ENCODE measurements at regions not wholly inside any gene's neighbourhood (a gene's known extent, or its start where the extent isn't known, plus 50 kb on each side); places are given as distances from the start of the nearest gene placed in this dataset.

GRCh38 chr10:59580026-59580863 is 129.4 kb downstream of the SLC16A9 start:
- Histone ChIP-seq H3K9ac (ENCODE audit: low read length) (peak overlapping the region; percentile 4), H3K9me3 (ENCODE audit: low read length) (no peaks in the 10 kb centered on the region)
- TF ChIP-seq MXI1 (conservative IDR thresholded peaks at IDR 0.05; ENCODE audit: poor library complexity, severe bottlenecking), result peak; percentile 21
- peak; percentile 95 for TF ChIP-seq SMC3 (conservative IDR thresholded peaks at IDR 0.05; ENCODE audit: poor library complexity)
- peak; percentile 90 for TF ChIP-seq CTCF (IDR thresholded peaks at IDR 0.05; ENCODE audit: poor library complexity, severe bottlenecking)
- TF ChIP-seq EP300 (conservative IDR thresholded peaks at IDR 0.05; ENCODE audit: poor library complexity, severe bottlenecking), result peak; percentile 47
- TF ChIP-seq POLR2AphosphoS5 (IDR thresholded peaks at IDR 0.05), result no peak
- TF ChIP-seq RAD21 (conservative IDR thresholded peaks at IDR 0.05), result peak; percentile 96

GRCh38 chr10:59578741-59579140 is 130.9 kb downstream of the SLC16A9 start:
- no peaks in the 10 kb centered on the region for H3F3A ChIP-seq (ENCODE audit: insufficient read depth, low read length, poor library complexity, severe bottlenecking)

More at GRCh38 chr10:59580026-59580863, 129.4 kb downstream of the SLC16A9 start:
- Histone ChIP-seq H2AFZ (ENCODE audit: low read depth, low read length) (no peak overlapping the region), H3K27ac (ENCODE audit: low read length) (peak overlapping the region; percentile 53), H3K4me3 (ENCODE audit: low read length) (no peak overlapping the region), H3K9me2 (ENCODE audit: insufficient read depth, low read length) (no peaks in the 10 kb centered on the region), H4K20me1 (ENCODE audit: insufficient read depth) (no peaks in the 10 kb centered on the region), H3F3A (ENCODE audit: insufficient read depth, low read length, poor library complexity, severe bottlenecking) (no peaks in the 10 kb centered on the region), H3K36me3 (ENCODE audit: insufficient read depth, low read length) (no peaks in the 10 kb centered on the region), H3K27me3 (ENCODE audit: insufficient read depth, low read depth, low read length) (no peaks in the 10 kb centered on the region), H3K4me2 (ENCODE audit: low read length) (peak overlapping the region; percentile 38), H3K79me2 (replicated peaks; ENCODE audit: insufficient read depth, low read length) (no peaks in the 10 kb centered on the region)

More at GRCh38 chr10:59578741-59579140, 130.9 kb downstream of the SLC16A9 start:
- Histone ChIP-seq H3K36me3 (ENCODE audit: insufficient read depth, low read length) (no peaks in the 10 kb centered on the region), H3K27ac (ENCODE audit: low read length) (no peak overlapping the region), H3K27me3 (ENCODE audit: insufficient read depth, low read depth, low read length) (no peaks in the 10 kb centered on the region), H3K4me3 (ENCODE audit: low read length) (no peak overlapping the region), H3K9me2 (ENCODE audit: insufficient read depth, low read length) (no peaks in the 10 kb centered on the region), H3K9ac (ENCODE audit: low read length) (no peak overlapping the region), H4K20me1 (ENCODE audit: insufficient read depth) (no peaks in the 10 kb centered on the region), H2AFZ (ENCODE audit: low read depth, low read length) (no peak overlapping the region), H3K79me2 (replicated peaks; ENCODE audit: insufficient read depth, low read length) (no peaks in the 10 kb centered on the region), H3K4me2 (ENCODE audit: low read length) (no peak overlapping the region), H3K9me3 (ENCODE audit: low read length) (no peaks in the 10 kb centered on the region)
- TF ChIP-seq SMC3 (conservative IDR thresholded peaks at IDR 0.05; ENCODE audit: poor library complexity), result no peak
- no peak for TF ChIP-seq TAF1 (IDR thresholded peaks at IDR 0.05; ENCODE audit: low read depth)
- no peak for TF ChIP-seq REST (IDR thresholded peaks at IDR 0.05; ENCODE audit: borderline replicate concordance)
- no peak for TF ChIP-seq POLR2AphosphoS5 (IDR thresholded peaks at IDR 0.05)
- no peak for TF ChIP-seq RAD21 (conservative IDR thresholded peaks at IDR 0.05)
- TF ChIP-seq CTCF (IDR thresholded peaks at IDR 0.05; ENCODE audit: poor library complexity, severe bottlenecking), result no peak
- no peak for TF ChIP-seq MXI1 (conservative IDR thresholded peaks at IDR 0.05; ENCODE audit: poor library complexity, severe bottlenecking)
- no peak for TF ChIP-seq EZH2 (IDR thresholded peaks at IDR 0.05; ENCODE audit: borderline replicate concordance, insufficient read depth, low read length, poor library complexity, severe bottlenecking)
- no peak for TF ChIP-seq EP300 (conservative IDR thresholded peaks at IDR 0.05; ENCODE audit: poor library complexity, severe bottlenecking)

All from neural cell (in vitro differentiated cells).